Neutrophil (primary cell): ENCODE measurements at regions not wholly inside any gene's neighbourhood (a gene's known extent, or its start where the extent isn't known, plus 50 kb on each side); places are given as distances from the start of the nearest gene placed in this dataset.

Source experiments
- H3K27ac ChIP-seq: fragments of 200-600 bp; sonication (generic); 2 replicates; pipeline ENCODE4 v1.5.1; 2016; ENCODE audit warnings: mild to moderate bottlenecking, moderate library complexity
- H3K27me3 ChIP-seq: fragments of 200-600 bp; sonication (generic); 2 replicates; pipeline ENCODE4 v1.6.0; 2016; ENCODE audit warnings: mild to moderate bottlenecking
- H3K36me3 ChIP-seq: fragments of 200-600 bp; sonication (generic); 2 replicates; pipeline ENCODE4 v1.5.1; 2017
- H3K4me1 ChIP-seq, 2 experiments: fragments of 200-600 bp in 1 of 2; sonication (generic) in 1 of 2; 1 replicate in 1 of 2; 2 replicates in 1 of 2; pipeline versions ENCODE4 v1.5.1 to v1.6.1; 2013 to 2016; ENCODE audit warnings: low read depth in 1 of 2, low read length in 1 of 2, mild to moderate bottlenecking in 1 of 2, moderate library complexity in 1 of 2; ENCODE audit not compliant: control insufficient read depth in 1 of 2, insufficient read depth in 1 of 2
- H3K4me3 ChIP-seq, 2 experiments: fragments of 200-600 bp in 1 of 2; sonication (generic) in 1 of 2; 1 replicate in 1 of 2; 2 replicates in 1 of 2; pipeline ENCODE4 v1.5.1; 2013 to 2016; ENCODE audit warnings: low read depth in 1 of 2, low read length in 1 of 2, mild to moderate bottlenecking in 1 of 2, moderate library complexity in 1 of 2
- H3K9me3 ChIP-seq: fragments of 200-600 bp; sonication (generic); 2 replicates; pipeline ENCODE4 v1.5.1; 2016
- CTCF ChIP-seq: fragments of 200-600 bp; sonication (generic); IDR thresholded peaks from 2 replicates; pipeline ENCODE4 v1.5.1; 2016; ENCODE audit warnings: antibody characterized with exemption

GRCh38 chrX:4322916-4323315, 609.5 kb upstream of the PRKX start:
- H3K27me3 ChIP-seq: no peaks in the 10 kb centered on the region
- no peak overlapping the region for H3K4me3 ChIP-seq
- H3K9me3 ChIP-seq: no peaks in the 10 kb centered on the region
- no peaks in the 10 kb centered on the region for H3K36me3 ChIP-seq
- TF ChIP-seq CTCF: no peak
- H3K27ac ChIP-seq: no peak overlapping the region
- H3K4me1 ChIP-seq: no peaks in the 10 kb centered on the region

GRCh38 chrX:4320436-4320947, 607.0 kb upstream of the PRKX start:
- TF ChIP-seq CTCF: no peak
- Histone ChIP-seq H3K4me1 (no peaks in the 10 kb centered on the region), H3K27me3 (no peaks in the 10 kb centered on the region), H3K9me3 (no peaks in the 10 kb centered on the region), H3K4me3 (no peak overlapping the region), H3K36me3 (no peaks in the 10 kb centered on the region), H3K27ac (no peak overlapping the region)

DNA sequence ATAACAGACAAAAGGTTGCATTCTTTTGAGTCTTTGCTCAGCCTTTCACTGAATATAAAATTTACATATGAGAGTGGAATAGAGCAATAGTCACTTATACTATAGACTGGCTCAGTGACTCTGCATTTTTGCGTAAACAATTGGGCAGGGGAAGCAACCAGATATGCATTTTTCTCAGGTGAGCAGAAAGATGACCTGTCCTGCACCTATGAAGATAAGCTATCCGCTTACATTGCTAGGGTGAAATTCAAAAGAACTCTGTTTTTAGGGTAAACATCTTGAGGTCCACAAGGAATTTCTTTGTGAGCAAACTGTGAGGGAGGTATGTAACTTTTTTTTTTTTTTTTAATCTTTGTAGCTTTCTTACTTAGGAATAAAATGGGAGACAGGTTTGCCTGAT, 602.4 kb upstream of the PRKX start:
- H3K9me3 ChIP-seq: no peaks in the 10 kb centered on the region
- H3K4me3 ChIP-seq: no peak overlapping the region
- no peak overlapping the region for H3K27ac ChIP-seq
- no peaks in the 10 kb centered on the region for H3K27me3 ChIP-seq
- H3K36me3 ChIP-seq: no peaks in the 10 kb centered on the region
- H3K4me1 ChIP-seq: no peaks in the 10 kb centered on the region
- no peak for TF ChIP-seq CTCF

DNA sequence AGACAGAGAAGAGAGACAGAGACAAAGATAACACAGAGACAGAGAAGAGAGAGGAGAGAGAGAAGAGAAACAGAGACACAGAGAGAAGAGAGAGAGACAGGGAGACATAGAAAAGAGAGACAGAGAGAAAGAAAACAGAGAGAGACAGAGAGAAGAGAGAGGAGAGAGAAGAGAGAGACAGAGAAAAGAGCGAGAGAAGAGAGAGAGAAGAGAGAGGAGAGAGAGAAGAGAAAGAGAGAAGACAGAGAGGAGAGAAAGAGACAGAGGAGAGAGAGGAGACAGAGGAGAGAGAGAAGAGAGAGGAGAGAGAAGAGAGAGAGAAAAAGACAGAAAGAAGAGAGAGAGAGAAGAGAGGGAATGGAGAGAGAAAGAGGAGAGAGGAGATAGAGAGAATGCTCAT, 601.1 kb upstream of the PRKX start:
- Histone ChIP-seq H3K4me3 (no peak overlapping the region), H3K36me3 (no peaks in the 10 kb centered on the region), H3K9me3 (no peaks in the 10 kb centered on the region), H3K4me1 (no peaks in the 10 kb centered on the region), H3K27me3 (no peaks in the 10 kb centered on the region), H3K27ac (no peak overlapping the region)
- TF ChIP-seq CTCF: no peak

- no peaks in the 10 kb centered on the region for H3K9me3 ChIP-seq
- no peaks in the 10 kb centered on the region for H3K36me3 ChIP-seq
- TF ChIP-seq CTCF: no peak
- no peak overlapping the region for H3K27ac ChIP-seq
- no peaks in the 10 kb centered on the region for H3K4me1 ChIP-seq
- H3K27me3 ChIP-seq: no peaks in the 10 kb centered on the region
- no peak overlapping the region for H3K4me3 ChIP-seq
Observed at GRCh38 chrX:4277122-4277521, 563.7 kb upstream of the PRKX start.

GRCh38 chrX:4268676-4269075, 555.2 kb upstream of the PRKX start:
- no peak overlapping the region for H3K27ac ChIP-seq
- no peak for TF ChIP-seq CTCF
- H3K9me3 ChIP-seq: no peaks in the 10 kb centered on the region
- no peaks in the 10 kb centered on the region for H3K4me1 ChIP-seq
- no peaks in the 10 kb centered on the region for H3K27me3 ChIP-seq
- no peak overlapping the region for H3K4me3 ChIP-seq
- H3K36me3 ChIP-seq: no peaks in the 10 kb centered on the region
